OCI-M2 (cell line): ENCODE measurements at regions not wholly inside any gene's neighbourhood (a gene's known extent, or its start where the extent isn't known, plus 50 kb on each side); places are given as distances from the start of the nearest gene placed in this dataset.
"Not testable (repeated sequence)": the region's sequence is repeated elsewhere in the genome, so short reads cannot be mapped to it uniquely, and the experiment has no call there.

Experiments
- DNase-seq: peaks from one replicate; lab custom pipeline; 2025; ENCODE audit not compliant: unreplicated experiment; lab: John Stamatoyannopoulos, UW

- no peak for DNase-seq
Observed at GRCh38 chr10:119996944-119997343, 104.4 kb downstream of the SEC23IP start.

- no peak for DNase-seq
Observed at GRCh38 chr10:119997429-119997828, 104.9 kb downstream of the SEC23IP start.

DNA sequence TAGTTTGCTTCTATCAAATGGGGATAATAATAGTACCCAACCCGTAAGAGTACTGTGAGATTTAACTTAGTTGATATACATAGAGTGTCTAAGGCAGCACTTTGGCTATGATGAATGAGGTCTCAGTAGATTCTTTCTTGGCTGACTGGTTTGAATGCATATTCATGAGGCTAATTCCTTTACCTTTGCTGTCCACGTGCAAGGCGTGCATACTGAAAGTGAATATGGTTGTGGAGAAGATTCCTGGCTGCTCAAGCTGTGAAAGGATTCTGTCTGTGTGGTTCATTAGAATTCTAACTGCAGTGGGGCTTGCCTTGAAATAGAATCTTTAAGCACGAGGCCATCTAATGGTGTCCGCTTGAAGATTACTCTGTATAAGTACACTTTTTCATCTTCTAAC is 110.3 kb downstream of the SEC23IP start:
- no peak for DNase-seq

DNA sequence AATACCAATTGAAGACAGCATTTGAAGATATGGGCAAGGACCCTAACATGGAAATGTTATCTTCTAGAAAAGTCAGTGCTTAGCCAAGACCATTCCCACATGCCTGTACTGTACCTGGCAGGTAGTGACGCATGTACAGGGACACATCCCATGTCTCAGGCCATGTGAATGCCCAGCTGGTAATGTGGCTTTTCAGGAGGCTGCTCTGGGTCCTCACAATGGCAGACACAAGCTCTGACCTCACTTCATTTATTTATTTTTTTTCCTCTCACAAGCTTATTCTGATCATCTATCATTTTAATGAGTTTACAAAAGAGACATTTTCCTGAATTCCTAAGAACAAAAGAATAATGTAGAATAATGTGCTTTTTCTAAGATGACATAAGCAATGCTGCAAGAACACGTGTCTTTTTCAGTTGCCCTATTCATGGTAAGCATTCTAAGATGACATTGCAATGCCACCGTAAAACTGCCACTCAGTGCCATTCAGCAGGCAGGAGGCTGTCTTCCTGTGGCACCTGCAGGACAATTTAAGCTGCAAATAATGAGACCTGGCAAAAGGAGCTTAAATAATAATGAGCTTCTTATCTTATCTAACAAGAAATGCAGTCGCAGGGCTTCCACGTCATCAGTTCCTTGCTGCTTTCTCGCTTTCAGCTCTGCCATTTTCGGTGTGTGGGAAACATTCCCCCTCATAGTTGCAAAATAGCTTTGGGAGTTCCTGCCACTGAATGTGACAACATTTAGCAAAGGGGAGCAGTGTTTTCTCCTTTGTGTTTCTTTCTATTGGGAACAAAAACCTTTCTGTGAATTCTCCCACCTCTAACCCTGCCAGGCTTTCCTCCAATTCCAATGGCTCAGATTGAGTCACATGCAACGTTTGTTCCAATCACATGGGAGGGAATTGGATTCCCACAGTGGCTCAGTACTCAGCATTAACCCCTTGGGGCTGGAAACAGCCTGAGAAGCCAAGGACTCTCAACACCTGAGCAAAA is 113.0 kb downstream of the SEC23IP start:
- DNase-seq, result no peak

- DNase-seq, result no peak
Observed at GRCh38 chr10:120007261-120007660, 114.7 kb downstream of the SEC23IP start.

- no peak for DNase-seq
Observed at GRCh38 chr10:120011359-120012130, 119.0 kb downstream of the SEC23IP start.

DNA sequence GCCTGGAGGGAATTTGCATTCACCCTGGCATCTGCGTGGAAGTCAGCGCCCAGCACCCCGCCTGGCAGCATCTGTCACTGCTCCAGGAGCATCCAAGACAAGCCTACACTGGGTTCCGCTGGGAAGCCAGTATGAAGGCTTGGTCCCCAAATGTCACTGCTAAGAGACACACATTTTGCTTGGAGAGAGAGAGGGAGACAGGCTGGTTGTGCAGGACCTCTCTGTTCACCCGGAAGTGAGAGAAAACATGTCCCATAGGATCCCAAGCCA is 119.5 kb downstream of the SEC23IP start:
- no peak for DNase-seq

- no peak for DNase-seq
Observed at GRCh38 chr10:120012566-120012965, 120.0 kb downstream of the SEC23IP start.

GRCh38 chr10:120014031-120014430 is 121.5 kb downstream of the SEC23IP start:
- no peak for DNase-seq

DNA sequence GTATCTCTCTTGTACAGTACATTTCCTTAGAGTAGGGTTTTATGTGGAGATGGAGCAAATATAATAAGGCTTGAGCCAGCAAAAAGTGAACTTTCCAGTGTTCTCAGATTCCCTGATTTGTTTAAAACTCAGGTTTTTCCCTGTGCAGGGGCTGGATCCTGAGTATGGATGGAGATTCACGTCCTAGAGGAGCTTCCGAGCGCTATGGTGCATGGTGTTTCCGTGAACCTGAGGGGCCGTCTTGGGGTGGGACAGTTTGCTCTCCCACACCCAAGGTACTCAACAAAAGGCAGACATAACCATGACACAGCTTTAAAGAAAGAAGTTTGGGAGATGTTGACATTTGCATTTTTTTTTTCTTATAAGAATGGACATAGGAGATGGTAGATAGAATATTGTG is 122.5 kb downstream of the SEC23IP start:
- DNase-seq, result no peak

GRCh38 chr10:120016906-120017305 is 124.4 kb downstream of the SEC23IP start:
- DNase-seq, result no peak

DNA sequence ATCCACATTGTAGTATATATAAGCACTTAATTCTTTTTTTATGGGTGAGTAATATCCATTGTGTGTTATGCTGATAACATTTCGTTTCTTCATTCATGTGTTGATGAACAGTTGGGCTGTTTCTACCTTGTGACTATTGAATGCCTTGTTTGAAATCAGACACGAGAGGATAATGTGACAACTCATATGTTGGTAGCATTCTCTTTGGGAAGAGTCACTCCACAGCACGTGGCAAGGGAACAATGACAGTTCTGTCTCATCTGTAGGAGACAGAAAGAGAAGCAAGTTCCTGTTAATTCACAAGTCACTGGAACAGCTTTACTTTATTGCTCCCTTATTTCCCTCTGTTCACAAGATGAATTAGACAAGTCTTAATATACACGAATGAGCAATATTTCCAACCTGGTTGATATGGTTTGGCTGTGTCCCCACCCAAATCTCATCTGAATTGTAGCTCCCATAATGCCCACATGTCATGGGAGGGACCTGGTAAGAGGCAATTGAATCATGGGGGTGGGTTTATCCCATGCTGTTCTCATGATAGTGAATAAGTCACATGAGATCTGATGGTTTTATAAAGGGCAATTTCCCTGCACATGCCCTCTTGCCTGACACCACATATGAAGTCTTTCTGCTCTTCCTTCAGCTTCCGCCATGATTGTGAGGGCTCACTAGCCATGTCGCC is 125.3 kb downstream of the SEC23IP start:
- DNase-seq, result no peak

DNA sequence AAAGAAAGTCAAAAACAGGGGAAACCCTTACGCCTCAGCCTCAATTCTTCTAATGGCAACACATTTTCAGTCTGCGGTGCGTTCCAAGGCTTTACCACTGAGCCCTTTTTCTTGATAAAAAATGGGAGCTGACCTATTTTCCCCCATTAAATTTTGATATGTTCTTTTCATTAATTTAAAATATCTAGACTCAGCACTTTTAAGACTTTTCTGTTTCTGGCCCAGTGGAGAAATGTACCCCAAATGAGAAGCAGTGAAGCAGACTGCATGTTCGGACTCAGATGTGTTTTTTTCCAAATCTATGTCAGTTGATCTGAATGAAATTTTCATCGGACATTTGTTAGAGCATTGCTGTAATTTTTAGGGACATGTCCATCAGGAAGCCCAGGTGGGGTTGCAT is 126.2 kb downstream of the SEC23IP start:
- DNase-seq, result no peak

DNA sequence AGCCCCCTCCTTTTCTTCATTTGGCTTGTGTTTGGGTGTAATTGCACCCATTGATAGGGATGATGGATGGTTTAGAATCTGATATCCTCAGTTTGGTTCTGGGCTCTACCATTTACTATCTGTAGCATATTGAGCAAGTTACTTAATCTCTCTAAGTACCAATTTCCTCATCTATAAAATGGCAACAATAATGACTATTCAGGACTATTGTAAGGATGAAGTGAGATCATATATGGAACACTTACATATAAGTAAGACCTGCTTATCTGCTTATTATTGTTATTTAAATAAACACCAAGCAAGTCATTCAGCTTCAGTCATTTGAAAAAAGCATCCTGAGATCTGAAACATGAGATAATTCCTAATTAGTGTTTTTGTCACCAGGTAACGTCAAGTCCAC is 127.0 kb downstream of the SEC23IP start:
- DNase-seq, result no peak

- no peak for DNase-seq
Observed at GRCh38 chr10:120022357-120022756, 129.8 kb downstream of the SEC23IP start.

- no peak for DNase-seq
Observed at GRCh38 chr10:120034236-120034635, 141.7 kb downstream of the SEC23IP start.

- no peak for DNase-seq
Observed at GRCh38 chr10:120039046-120039445, 146.5 kb downstream of the SEC23IP start.

DNA sequence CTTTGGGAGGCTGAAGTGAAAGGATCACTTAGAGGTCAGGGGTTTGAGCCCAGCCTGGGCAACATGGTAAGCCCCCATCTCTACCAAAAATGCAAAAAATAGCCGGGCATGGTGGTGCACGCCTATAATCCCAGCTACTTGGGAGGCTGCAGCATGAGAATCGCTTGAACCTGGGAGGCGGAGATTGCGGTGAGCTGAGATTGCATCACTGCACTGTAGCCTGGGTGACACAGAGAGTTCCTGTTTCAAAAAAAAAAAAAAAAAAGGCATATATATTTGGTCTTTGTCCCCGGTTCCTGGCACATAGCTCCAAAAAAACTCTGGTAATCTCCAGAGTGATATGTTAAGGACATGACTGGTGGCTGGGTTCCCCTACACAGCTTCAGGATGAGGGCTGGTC is 147.3 kb downstream of the SEC23IP start:
- DNase-seq, result no peak

DNA sequence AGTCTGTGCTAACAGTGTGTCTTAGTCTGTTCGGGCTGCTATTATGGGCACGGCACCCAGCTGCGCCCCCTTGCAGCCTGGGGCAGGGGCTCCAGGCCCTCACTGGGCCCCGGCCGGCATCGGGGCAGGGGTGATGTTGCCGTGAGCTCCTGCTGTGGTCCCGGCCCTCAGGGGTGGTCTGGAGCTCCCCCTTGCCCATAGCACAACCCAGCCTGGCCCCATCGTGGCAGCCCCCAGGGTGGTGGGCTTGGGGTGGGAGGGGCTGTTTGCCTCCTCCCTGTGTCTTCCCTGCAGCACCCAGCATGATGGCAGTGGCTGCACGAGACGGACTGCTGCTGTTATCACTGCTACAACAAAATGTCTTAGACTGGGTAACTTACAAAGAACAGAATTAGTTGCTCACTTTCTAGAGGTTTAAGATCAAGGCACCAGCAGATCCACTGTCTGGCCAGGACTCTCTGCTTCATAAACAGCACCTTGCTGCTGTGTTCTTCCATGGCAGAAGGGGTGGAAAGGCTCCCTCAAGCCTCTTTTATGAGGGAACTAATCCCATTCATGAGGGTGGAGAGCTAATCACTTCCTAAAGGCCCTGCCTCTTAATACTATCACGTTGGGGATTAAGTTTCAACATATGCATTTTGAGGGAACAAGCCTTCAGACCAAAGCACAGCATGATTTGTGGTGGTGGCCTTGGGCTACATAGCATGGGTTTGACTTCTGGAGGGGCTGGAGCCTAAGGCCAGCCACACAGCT is 149.5 kb downstream of the SEC23IP start:
- DNase-seq, result no peak

- no peak for DNase-seq
Observed at GRCh38 chr10:120042705-120043104, 150.2 kb downstream of the SEC23IP start.

DNA sequence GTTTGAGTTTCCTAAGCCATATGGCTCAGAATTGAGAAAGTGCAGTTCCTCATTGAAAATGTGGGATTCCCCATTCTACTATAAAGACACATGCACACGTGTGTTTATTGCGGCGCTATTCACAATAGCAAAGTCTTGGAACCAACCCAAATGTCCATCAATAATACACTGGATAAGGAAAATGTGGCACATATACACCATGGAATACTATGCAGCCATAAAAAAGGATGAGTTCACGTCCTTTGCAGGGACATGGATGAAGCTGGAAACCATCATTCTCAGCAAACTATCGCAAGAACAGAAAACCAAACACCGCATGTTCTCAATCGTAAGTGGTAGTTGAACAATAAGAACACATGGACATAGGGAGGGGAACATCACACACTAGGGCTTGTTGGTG is 154.8 kb downstream of the SEC23IP start:
- DNase-seq, result not testable (repeated sequence)
